CD4-positive, alpha-beta T cell treated with Interleukin-17A for 1 hour (primary cell): ENCODE measurements at regions not wholly inside any gene's neighbourhood (a gene's known extent, or its start where the extent isn't known, plus 50 kb on each side); places are given as distances from the start of the nearest gene placed in this dataset.
"Not testable (repeated sequence)": the region's sequence is repeated elsewhere in the genome, so short reads cannot be mapped to it uniquely, and the experiment has no call there.

ENCODE experiments used
- DNase-seq: peaks from one replicate; pipeline ENCODE4 v3.0.0-alpha.2; 2020

GRCh38 chr1:234770924-234771540 lies 161.1 kb upstream of the IRF2BP2 start:
- DNase-seq: no peak

GRCh38 chr1:234769986-234770795 lies 160.2 kb upstream of the IRF2BP2 start:
- no peak for DNase-seq

- DNase-seq: no peak
These were observed 159.5 kb upstream of the IRF2BP2 start for GRCh38 chr1:234769284-234769985.

- DNase-seq: peak; percentile 35
These were observed 158.7 kb upstream of the IRF2BP2 start for GRCh38 chr1:234768569-234769283.

GRCh38 chr1:234768171-234768568 lies 158.2 kb upstream of the IRF2BP2 start:
- DNase-seq: peak; percentile 55

- DNase-seq: no peak
These were observed 155.7 kb upstream of the IRF2BP2 start for GRCh38 chr1:234765672-234766071.

- no peak for DNase-seq
These were observed 155.2 kb upstream of the IRF2BP2 start for GRCh38 chr1:234765181-234765580.

GRCh38 chr1:234763910-234764309 lies 153.9 kb upstream of the IRF2BP2 start:
- DNase-seq: no peak

- DNase-seq: no peak
These were observed 153.4 kb upstream of the IRF2BP2 start for GRCh38 chr1:234763367-234763766.

GRCh38 chr1:234762127-234762526 lies 152.1 kb upstream of the IRF2BP2 start:
- DNase-seq: not testable (repeated sequence)

GRCh38 chr1:234760303-234760723 lies 150.3 kb upstream of the IRF2BP2 start:
- no peak for DNase-seq

- DNase-seq: no peak
These were observed 149.9 kb upstream of the IRF2BP2 start for GRCh38 chr1:234759888-234760287.

- peak; percentile 81 for DNase-seq
These were observed 148.9 kb upstream of the IRF2BP2 start for GRCh38 chr1:234758851-234759250.

- no peak for DNase-seq
These were observed 146.9 kb upstream of the IRF2BP2 start for GRCh38 chr1:234756857-234757256.

- no peak for DNase-seq
These were observed 146.2 kb upstream of the IRF2BP2 start for GRCh38 chr1:234756066-234756774.

GRCh38 chr1:234755449-234755863 lies 145.5 kb upstream of the IRF2BP2 start:
- no peak for DNase-seq

GRCh38 chr1:234753979-234754378 lies 144.0 kb upstream of the IRF2BP2 start:
- DNase-seq: no peak

GRCh38 chr1:234752927-234753326 lies 142.9 kb upstream of the IRF2BP2 start:
- no peak for DNase-seq

GRCh38 chr1:234751678-234752077 lies 141.7 kb upstream of the IRF2BP2 start:
- DNase-seq: no peak

- DNase-seq: no peak
These were observed 141.1 kb upstream of the IRF2BP2 start for GRCh38 chr1:234750922-234751627.

- DNase-seq: no peak
These were observed 138.7 kb upstream of the IRF2BP2 start for GRCh38 chr1:234748713-234749112.

GRCh38 chr1:234748066-234748465 lies 138.1 kb upstream of the IRF2BP2 start:
- no peak for DNase-seq
